HG03565 (cell line): ENCODE measurements at regions not wholly inside any gene's neighbourhood (a gene's known extent, or its start where the extent isn't known, plus 50 kb on each side); places are given as distances from the start of the nearest gene placed in this dataset.

Source experiments
- ATAC-seq: cut with Tn5 transposase; IDR thresholded peaks from one replicate; pipeline ENCODE4 v1.9.1; 2021; ENCODE audit warnings: mild to moderate bottlenecking, moderate library complexity; ENCODE audit not compliant: unreplicated experiment

DNA sequence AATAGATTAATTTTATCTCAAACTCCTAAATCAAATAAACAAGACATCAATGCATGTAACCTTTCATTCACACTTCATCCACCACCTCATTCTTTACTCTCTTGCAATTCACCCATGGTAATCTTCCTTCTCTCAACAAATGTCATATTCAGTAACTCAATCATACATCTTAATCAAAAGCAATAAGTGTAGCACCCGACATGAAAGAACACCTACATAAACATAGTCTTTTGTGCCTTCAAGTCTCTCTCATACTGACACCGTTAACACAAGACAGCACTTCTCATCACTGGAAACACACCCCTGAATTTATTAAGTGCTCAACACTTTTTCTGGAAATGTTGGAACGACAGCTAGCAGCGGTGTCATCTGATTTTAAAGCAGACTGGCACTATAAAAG, 225.9 kb downstream of the TTLL7 start:
- ATAC-seq, result no peak

DNA sequence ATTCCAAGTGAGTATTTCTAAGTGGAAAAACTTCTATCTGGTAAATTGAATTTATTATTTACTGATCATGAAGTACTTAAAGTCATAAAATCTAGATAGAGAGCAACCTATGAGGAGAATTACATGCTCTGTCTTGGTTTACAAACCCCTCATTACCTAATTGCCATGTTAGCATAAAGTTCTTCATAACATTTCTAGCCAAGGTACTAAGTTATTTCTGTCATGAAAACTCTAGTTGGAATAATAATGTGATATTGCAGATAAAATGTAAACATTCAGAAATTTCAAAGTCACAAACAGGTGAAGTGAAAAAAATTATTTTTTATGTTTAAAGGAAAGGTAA, 228.6 kb downstream of the TTLL7 start:
- ATAC-seq, result no peak

GRCh38 chr1:83769594-83770318, 229.2 kb downstream of the TTLL7 start:
- ATAC-seq, result no peak

GRCh38 chr1:83769072-83769471, 229.9 kb downstream of the TTLL7 start:
- no peak for ATAC-seq

GRCh38 chr1:83766241-83766691, 232.7 kb downstream of the TTLL7 start:
- no peak for ATAC-seq

DNA sequence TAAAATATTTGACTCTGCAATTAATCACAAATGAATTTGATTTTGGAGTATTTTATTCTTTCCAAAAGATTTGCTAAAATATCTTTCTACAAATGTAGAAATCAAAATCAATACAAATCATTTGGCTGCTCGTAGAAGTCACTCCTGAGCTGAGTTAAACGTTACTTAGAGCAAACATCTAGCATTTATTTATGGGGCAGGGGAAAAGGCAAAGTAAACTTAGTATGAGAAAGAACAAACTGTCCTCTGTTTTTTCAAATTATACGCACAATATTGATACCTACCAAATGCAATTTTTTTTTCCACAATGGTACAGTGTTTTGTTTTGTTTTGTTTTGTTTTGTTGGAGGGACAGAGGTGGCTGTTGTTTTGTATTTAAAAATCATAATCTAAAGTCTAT, 233.8 kb downstream of the TTLL7 start:
- ATAC-seq, result no peak

DNA sequence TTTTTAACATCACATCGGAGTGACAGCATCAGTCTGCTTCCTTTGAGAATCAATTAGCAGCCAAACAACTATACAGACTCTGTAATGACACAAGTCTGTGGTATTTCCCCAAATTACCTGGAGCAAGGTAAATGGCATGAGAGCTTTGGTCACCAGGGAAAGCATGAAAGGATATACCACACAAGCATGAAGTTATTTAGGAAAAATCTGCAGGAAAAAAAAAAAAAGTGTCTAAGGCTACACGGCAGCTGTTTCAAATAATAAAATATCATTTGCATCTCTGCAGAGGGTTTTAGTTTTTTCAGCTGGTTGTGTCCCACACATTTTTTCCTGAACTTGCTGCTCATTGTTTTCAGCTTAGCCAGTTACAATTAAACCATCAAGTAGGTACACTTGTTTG, 234.7 kb downstream of the TTLL7 start:
- ATAC-seq, result no peak

GRCh38 chr1:83763361-83764095, 235.4 kb downstream of the TTLL7 start:
- ATAC-seq, result no peak

DNA sequence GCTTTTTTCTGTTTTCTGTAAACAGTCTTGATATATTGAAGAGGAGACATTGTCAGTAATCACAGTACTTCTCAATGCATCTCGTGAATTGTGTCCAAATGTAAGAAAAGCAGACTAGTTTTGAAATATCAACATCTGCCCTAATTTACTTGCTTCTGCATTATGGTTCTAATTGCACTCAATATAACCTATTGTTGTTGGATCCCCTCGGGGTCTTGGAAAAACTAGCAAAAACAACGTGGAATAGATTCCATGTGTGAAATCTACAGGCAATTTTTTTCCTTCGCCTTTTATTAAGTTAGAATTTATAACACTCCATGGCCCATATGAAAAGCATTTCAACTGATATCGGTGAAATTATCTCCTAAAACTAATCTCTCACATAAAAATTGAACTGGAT, 236.5 kb downstream of the TTLL7 start:
- no peak for ATAC-seq

DNA sequence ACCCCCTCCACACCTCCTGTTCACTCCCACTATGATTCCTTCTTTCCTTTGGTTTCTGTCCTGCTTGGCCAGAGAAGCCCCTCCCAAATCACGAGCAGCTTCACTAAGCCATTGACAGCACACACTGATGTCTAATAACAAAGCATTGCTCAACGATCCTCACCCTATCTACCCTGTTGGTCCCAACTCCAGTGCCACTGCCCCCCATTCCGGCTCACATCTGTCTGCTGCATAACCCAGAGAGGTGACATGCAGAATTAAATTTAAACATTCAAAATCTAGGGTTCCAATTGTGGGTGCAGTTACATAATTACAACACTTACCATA, 236.9 kb downstream of the TTLL7 start:
- ATAC-seq, result no peak

GRCh38 chr1:83761167-83762038, 237.5 kb downstream of the TTLL7 start:
- ATAC-seq, result peak; percentile 99

DNA sequence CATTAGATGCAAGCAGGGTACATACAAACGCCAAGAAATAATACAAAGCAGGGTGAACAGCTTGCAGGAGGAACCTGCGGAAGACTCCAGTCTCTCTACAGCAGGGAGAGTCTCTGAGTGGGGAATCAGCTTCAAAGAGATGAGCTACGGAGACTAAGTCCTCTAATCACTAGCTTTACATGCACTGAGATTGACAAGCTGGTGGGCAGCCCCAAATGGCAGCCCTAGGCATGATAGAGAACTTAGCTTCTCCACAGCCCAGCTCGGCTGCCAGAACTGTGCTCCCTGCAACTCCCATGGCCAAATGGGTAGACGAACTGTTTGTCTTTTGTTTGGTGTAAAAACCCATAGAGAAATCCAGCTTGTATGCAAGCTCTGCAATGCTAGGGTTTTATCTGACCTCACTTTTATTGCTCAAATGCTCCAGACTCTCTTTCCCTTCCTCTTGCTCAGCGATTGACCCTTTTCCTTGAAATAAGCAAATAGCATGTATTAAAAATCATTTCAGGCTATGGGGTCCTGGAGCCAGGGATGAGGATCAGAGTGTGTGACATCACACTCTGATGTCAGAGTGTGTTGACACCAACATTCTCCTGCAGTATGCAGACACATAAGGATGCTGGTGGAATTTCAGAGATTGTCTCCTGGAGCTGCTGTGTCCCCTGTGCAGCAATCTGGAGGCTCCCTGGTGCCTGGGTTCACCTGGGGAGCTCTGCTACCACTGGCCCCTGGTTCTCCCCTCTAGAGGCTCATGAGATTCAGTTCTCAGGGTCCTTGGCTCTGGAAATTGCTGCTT, 238.5 kb downstream of the TTLL7 start:
- ATAC-seq, result no peak

DNA sequence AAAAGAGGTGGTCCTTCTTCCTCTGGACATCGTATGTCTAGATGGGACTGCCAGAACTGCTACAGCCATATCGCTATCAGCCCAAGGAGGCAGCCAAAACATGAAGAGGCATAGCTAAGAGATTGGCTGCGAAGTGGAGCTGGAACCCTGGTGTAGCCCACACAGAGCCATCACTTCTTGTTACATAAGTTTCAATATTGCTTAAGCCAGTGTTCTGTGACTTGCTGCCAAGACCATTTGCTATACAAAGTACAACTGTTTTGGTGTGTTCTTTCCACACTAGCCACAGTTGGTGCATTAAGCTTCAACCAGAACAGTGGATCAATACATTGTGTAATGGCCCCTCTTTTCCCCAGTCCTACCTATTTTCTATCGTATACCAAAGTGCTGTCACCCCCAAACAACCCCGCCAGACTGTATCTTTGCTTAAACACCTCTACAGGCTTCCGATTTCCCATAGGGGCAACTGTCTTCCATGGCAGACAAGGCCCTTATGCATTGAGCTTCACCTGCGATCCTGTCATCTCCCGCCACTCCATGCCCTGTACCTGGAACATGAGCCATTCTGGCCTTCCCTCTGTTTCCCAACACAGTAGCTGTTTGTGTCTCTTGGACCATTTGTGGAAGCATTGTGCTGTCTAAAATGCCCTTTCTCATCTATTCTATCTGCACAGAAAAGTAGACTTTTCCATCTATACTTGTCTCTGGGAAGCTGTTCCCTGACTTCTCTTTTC, 241.8 kb downstream of the TTLL7 start:
- ATAC-seq, result no peak

DNA sequence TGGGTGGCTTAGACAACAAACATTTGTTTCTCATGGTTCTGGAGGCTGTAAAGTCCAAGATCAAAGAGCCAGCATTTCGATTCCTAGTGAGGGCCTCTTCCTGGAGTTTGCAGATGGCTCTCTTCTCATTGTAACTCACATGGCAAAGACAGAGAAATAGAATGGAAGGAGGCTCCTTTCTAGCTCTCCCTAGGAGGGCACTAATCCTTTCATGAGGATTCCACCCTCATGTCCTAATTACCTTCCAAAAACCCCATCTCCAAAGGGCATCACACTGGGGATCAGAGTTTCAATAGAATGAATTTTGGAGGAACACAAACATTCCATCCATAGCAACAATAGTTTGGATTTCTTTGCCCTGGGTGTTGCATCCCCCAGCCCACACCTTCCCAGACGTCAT, 247.3 kb downstream of the TTLL7 start:
- ATAC-seq, result no peak

- no peak for ATAC-seq
Measured at GRCh38 chr1:83750201-83750600, 248.7 kb downstream of the TTLL7 start.

GRCh38 chr1:83747853-83748482, 251.0 kb downstream of the TTLL7 start:
- no peak for ATAC-seq

- peak; percentile 85 for ATAC-seq
Measured at GRCh38 chr1:83746234-83746633, 252.7 kb downstream of the TTLL7 start.

DNA sequence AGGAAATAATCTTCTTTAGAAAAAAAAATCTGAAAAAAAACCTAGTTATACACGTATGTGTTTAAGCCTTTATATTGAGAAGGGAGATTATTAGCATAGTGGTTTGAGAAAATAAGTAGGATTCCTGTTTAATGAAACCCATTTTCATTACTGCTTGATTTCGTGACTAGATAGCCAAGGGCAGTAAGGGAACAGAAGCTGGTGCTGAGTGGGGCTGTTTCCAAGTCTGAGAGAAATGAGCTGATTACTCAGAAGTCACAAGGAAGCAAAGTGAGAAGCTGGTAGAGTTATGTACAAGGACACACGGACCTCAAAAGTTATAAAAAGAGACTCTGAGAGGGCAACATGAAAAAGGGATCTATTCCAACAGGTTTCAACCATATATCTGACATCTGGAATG, 256.5 kb downstream of the TTLL7 start:
- no peak for ATAC-seq

- no peak for ATAC-seq
Measured at GRCh38 chr1:83741770-83742169, 257.2 kb downstream of the TTLL7 start.

- no peak for ATAC-seq
Measured at GRCh38 chr1:83741348-83741747, 257.6 kb downstream of the TTLL7 start.
